HCT116 (cell line): ENCODE measurements at regions not wholly inside any gene's neighbourhood (a gene's known extent, or its start where the extent isn't known, plus 50 kb on each side); places are given as distances from the start of the nearest gene placed in this dataset.

Source experiments
- ATAC-seq: fragments of 200-7000 bp; cut with Tn5 transposase; 2 replicates; pipeline ENCODE4 v1.9.1; 2020; ENCODE audit warnings: mild to moderate bottlenecking, moderate library complexity
- BruUV-seq: library from RNA; stranded (reverse); fragments of 400-500 nt; replicated peaks from 2 replicates; lab custom pipeline; 2021; lab: Mats Ljungman, UMichigan
- CTCF ChIA-PET: fragments of 300-600 bp; sonication (Branson Sonifier 250); formaldehyde crosslinking; loops from one replicate; lab custom pipeline; 2021; ENCODE audit warnings: antibody characterized with exemption; lab: Charles Lee
- POLR2A ChIA-PET: fragments of 300-600, 350-600 bp; sonication (Branson Sonifier 250); formaldehyde crosslinking; loops from one replicate; lab custom pipeline; 2021; ENCODE audit warnings: antibody characterized with exemption; lab: Charles Lee
- RAD21 ChIA-PET, 2 experiments: fragments of 300-600 bp; sonication (Branson Sonifier 250); formaldehyde crosslinking; loops; one replicate each; lab custom pipeline; 2023; ENCODE audit warnings: low total read pairs in 2 of 2; ENCODE audit not compliant: uncharacterized antibody in 2 of 2, unreplicated experiment in 2 of 2, low non-redundant PET in 1 of 2; lab: Charles Lee
- DNase-seq: peaks from one replicate; pipeline ENCODE4 v3.0.0-alpha.2; 2010; ENCODE audit warnings: low read depth, low spot score
- H2AFZ ChIP-seq: fragments of 200-600 bp; shearing (Covaris generic), sonication (generic); 2 replicates; pipeline ENCODE4 v1.6.1; 2017; ENCODE audit warnings: low read depth, mixed run types, mixed read lengths, antibody characterized with exemption, low read length; ENCODE audit not compliant: poor library complexity, severe bottlenecking
- H3K27ac ChIP-seq: 2 replicates; pipeline ENCODE4 v1.5.1; 2012; ENCODE audit warnings: low read depth, low read length
- H3K27me3 ChIP-seq: fragments of 200-600 bp; sonication (generic); 2 replicates; pipeline ENCODE4 v1.6.1; 2016; ENCODE audit warnings: mixed run types, low read length, mixed read lengths; ENCODE audit not compliant: insufficient read depth
- H3K36me3 ChIP-seq, 2 experiments: fragments of 200-500 bp in 1 of 2; fragments of 200-600 bp in 1 of 2; sonication (Bioruptor generic) in 1 of 2; sonication (generic) in 1 of 2; 2 replicates each; pipeline versions ENCODE4 v1.5.1 to v1.6.1; 2014 to 2016; ENCODE audit warnings: low read length in 2 of 2, inconsistent platforms in 1 of 2, mixed read lengths in 1 of 2, mixed run types in 1 of 2; ENCODE audit not compliant: insufficient read depth in 2 of 2, control insufficient read depth in 1 of 2
- H3K4me1 ChIP-seq, 2 experiments: fragments of 200-600 bp in 1 of 2; sonication (generic) in 1 of 2; 2 replicates each; pipeline versions ENCODE4 v1.5.1 to v1.6.1; 2012 to 2017; ENCODE audit warnings: low read length in 2 of 2, inconsistent platforms in 1 of 2, mild to moderate bottlenecking in 1 of 2, mixed read lengths in 1 of 2, mixed run types in 1 of 2, moderate library complexity in 1 of 2; ENCODE audit not compliant: insufficient read depth in 2 of 2, control insufficient read depth in 1 of 2
- H3K4me2 ChIP-seq: fragments of 200-600 bp; sonication (generic); 2 replicates; pipeline ENCODE4 v1.6.1; 2017; ENCODE audit warnings: mixed run types, low read length, mixed read lengths
- H3K4me3 ChIP-seq, 2 experiments: fragments of 200-600 bp in 1 of 2; sonication (generic) in 1 of 2; replicated peaks in 1 of 2; 2 replicates each; pipeline ENCODE4 v1.5.1; 2011 to 2016; ENCODE audit warnings: low read length in 2 of 2, control low read depth in 1 of 2, low read depth in 1 of 2, mild to moderate bottlenecking in 1 of 2, mixed read lengths in 1 of 2, mixed run types in 1 of 2
- H3K79me2 ChIP-seq: fragments of 200-600 bp; sonication (generic); 2 replicates; pipeline ENCODE4 v1.6.1; 2017; ENCODE audit warnings: mild to moderate bottlenecking, mixed run types, low read length, moderate library complexity, mixed read lengths; ENCODE audit not compliant: insufficient read depth
- H3K9ac ChIP-seq: fragments of 200-600 bp; sonication (generic); 2 replicates; pipeline ENCODE4 v1.6.1; 2016; ENCODE audit warnings: low read length, mixed read lengths
- H3K9me2 ChIP-seq: fragments of 200-600 bp; sonication (generic), shearing (Covaris generic); 2 replicates; pipeline ENCODE4 v1.6.1; 2017; ENCODE audit warnings: mixed run types, mild to moderate bottlenecking, moderate library complexity; ENCODE audit not compliant: insufficient read depth
- H3K9me3 ChIP-seq, 2 experiments: fragments of 200-500 bp in 1 of 2; fragments of 200-600 bp in 1 of 2; sonication (Bioruptor generic) in 1 of 2; sonication (generic) in 1 of 2; 2 replicates each; pipeline ENCODE4 v1.6.1; 2014 to 2017; ENCODE audit warnings: low read length in 2 of 2, mixed read lengths in 2 of 2, inconsistent platforms in 1 of 2, low read depth in 1 of 2, mild to moderate bottlenecking in 1 of 2, mixed run types in 1 of 2, moderate library complexity in 1 of 2; ENCODE audit not compliant: control insufficient read depth in 1 of 2, insufficient read depth in 1 of 2
- H4K20me1 ChIP-seq: fragments of 200-600 bp; sonication (generic), shearing (Covaris generic); 2 replicates; pipeline ENCODE4 v1.6.1; 2017; ENCODE audit warnings: mixed run types, mild to moderate bottlenecking, moderate library complexity; ENCODE audit not compliant: insufficient read depth
- CBX3 ChIP-seq: IDR thresholded peaks from 2 replicates; pipeline ENCODE4 v1.6.1; 2012; ENCODE audit warnings: low read depth
- CTCF ChIP-seq, 3 experiments: fragments of 200-600 bp in 1 of 3; sonication (generic) in 1 of 3; IDR thresholded peaks in 2 of 3; conservative IDR thresholded peaks in 1 of 3; 2 replicates each; pipeline ENCODE4 v1.5.1; 2012 to 2017; ENCODE audit warnings: low read depth in 2 of 3, low read length in 2 of 3, antibody characterized with exemption in 1 of 3, borderline replicate concordance in 1 of 3, control low read depth in 1 of 3, mild to moderate bottlenecking in 1 of 3, mixed read lengths in 1 of 3, mixed run types in 1 of 3, moderate library complexity in 1 of 3; ENCODE audit not compliant: insufficient read depth in 1 of 3
- EGR1 ChIP-seq: IDR thresholded peaks from 2 replicates; pipeline ENCODE4 v1.6.1; 2012; ENCODE audit warnings: low read depth
- JUND ChIP-seq: IDR thresholded peaks from 2 replicates; pipeline ENCODE4 v1.6.1; 2012
- MAX ChIP-seq: IDR thresholded peaks from 2 replicates; pipeline ENCODE4 v1.6.1; 2012
- POLR2AphosphoS5 ChIP-seq: IDR thresholded peaks from 2 replicates; pipeline ENCODE4 v1.6.1; 2011; ENCODE audit warnings: mild to moderate bottlenecking, low read depth, low read length, moderate library complexity
- RAD21 ChIP-seq: IDR thresholded peaks from 2 replicates; pipeline ENCODE4 v1.6.1; 2012; ENCODE audit warnings: low read depth, mild to moderate bottlenecking
- REST ChIP-seq: IDR thresholded peaks from 2 replicates; pipeline ENCODE4 v1.6.1; 2012; ENCODE audit warnings: low read depth
- SP1 ChIP-seq: IDR thresholded peaks from 2 replicates; pipeline ENCODE4 v1.6.1; 2012; ENCODE audit warnings: low read depth
- ZBTB33 ChIP-seq: IDR thresholded peaks from 2 replicates; pipeline ENCODE4 v1.6.1; 2011; ENCODE audit warnings: mild to moderate bottlenecking, low read length, moderate library complexity; ENCODE audit not compliant: insufficient replicate concordance; ENCODE audit errors: extremely low read depth
- ZFX ChIP-seq: fragments of 450-650 bp; IDR thresholded peaks from 2 replicates; pipeline ENCODE4 v1.6.1; 2017
- ZNF274 ChIP-seq: fragments of 200-500 bp; sonication (Bioruptor generic); IDR thresholded peaks from 2 replicates; pipeline ENCODE4 v1.6.1; 2014; ENCODE audit warnings: mild to moderate bottlenecking, low read depth, low read length, inconsistent platforms
- intact Hi-C: fragments of 100-400 bp; cut with micrococcal nuclease; formaldehyde crosslinking; loops from 2 replicates; pipeline ENCODE4 v1.10.0; 2022

- no peaks in the 10 kb centered on the region for H3K36me3 ChIP-seq
- ChIA-PET CTCF (interaction anchor here (0.8 kb wide), 1 partner anchor 529 kb away, joined by 3 read pairs; no protein-coding TSS in a partner anchor), POLR2A (no interaction called here), RAD21 (no interaction called here)
- no peaks in the 10 kb centered on the region for H4K20me1 ChIP-seq
- BruUV-seq = no TSS peak
- no peaks in the 10 kb centered on the region for H3K4me1 ChIP-seq
- TF ChIP-seq ZBTB33 (no peak), ZNF274 (no peak), JUND (no peak), MAX (no peak), EGR1 (no peak), RAD21 (no peak), POLR2AphosphoS5 (no peak), ZFX (no peak), CBX3 (no peak), SP1 (no peak), CTCF (IDR thresholded peaks at IDR 0.05 in 2 of 3, conservative IDR thresholded peaks at IDR 0.05 in 1 of 3; ENCODE audit: borderline replicate concordance in 1 of 3, insufficient read depth in 1 of 3, low read depth in 2 of 3, low read length in 2 of 3) (no peak), REST (no peak)
- H3K27ac ChIP-seq = no peak overlapping the region
- H3K4me3 ChIP-seq = no peak overlapping the region
- intact Hi-C loops = loop anchor here (1.0 to 10.0 kb wide), 5 partner anchors 528 to 1170 kb away; no protein-coding TSS in a partner anchor
- H3K27me3 ChIP-seq = no peaks in the 10 kb centered on the region
- DNase-seq (no peak), ATAC-seq (no peak)
- no peaks in the 10 kb centered on the region for H3K9me3 ChIP-seq
- no peak overlapping the region for H2AFZ ChIP-seq
- no peaks in the 10 kb centered on the region for H3K79me2 ChIP-seq
- no peaks in the 10 kb centered on the region for H3K9me2 ChIP-seq
- H3K4me2 ChIP-seq = no peak overlapping the region
- no peak overlapping the region for H3K9ac ChIP-seq
These were observed 158.2 kb upstream of the LAMA2 start for GRCh38 chr6:128724738-128725137.
